ENCODE measurements at regions not wholly inside any gene's neighbourhood (a gene's known extent, or its start where the extent isn't known, plus 50 kb on each side); places are given as distances from the start of the nearest gene placed in this dataset.

DNA sequence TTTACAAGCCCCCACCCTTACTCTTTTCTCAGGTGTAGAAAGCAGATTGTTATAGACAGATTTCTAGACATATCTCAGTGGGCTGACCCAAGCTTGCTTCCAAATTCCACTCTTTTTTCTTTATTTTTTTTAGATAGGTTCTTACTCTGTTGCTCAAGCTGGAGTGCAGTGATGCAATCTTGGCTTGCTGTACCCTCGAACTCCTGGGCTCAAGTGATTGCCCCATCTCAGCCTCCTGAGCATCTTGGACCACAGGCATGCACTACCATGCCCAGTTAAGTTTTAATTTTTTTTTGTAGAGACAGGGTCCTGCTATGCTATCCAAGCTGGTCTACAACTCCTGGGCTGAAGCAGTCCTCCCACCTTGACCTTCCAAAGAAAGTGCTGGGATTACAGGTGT lies 53.5 kb upstream of the ADAMTS9 start:
- TF ChIP-seq, protein P1, sequence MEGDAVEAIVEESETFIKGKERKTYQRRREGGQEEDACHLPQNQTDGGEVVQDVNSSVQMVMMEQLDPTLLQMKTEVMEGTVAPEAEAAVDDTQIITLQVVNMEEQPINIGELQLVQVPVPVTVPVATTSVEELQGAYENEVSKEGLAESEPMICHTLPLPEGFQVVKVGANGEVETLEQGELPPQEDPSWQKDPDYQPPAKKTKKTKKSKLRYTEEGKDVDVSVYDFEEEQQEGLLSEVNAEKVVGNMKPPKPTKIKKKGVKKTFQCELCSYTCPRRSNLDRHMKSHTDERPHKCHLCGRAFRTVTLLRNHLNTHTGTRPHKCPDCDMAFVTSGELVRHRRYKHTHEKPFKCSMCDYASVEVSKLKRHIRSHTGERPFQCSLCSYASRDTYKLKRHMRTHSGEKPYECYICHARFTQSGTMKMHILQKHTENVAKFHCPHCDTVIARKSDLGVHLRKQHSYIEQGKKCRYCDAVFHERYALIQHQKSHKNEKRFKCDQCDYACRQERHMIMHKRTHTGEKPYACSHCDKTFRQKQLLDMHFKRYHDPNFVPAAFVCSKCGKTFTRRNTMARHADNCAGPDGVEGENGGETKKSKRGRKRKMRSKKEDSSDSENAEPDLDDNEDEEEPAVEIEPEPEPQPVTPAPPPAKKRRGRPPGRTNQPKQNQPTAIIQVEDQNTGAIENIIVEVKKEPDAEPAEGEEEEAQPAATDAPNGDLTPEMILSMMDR (conservative IDR thresholded peaks at IDR 0.05 in 1 of 2, IDR thresholded peaks at IDR 0.05 in 1 of 2; ENCODE audit: extremely low read depth in 1 of 2, insufficient read depth in 1 of 2, low read depth in 1 of 2, low read length in 2 of 2), result no peak
- no peak for TF ChIP-seq EZH2 (IDR thresholded peaks at IDR 0.05; ENCODE audit: borderline replicate concordance, low read length)
